Vagina (tissue), 2 donors: ENCODE measurements at regions not wholly inside any gene's neighbourhood (a gene's known extent, or its start where the extent isn't known, plus 50 kb on each side); places are given as distances from the start of the nearest gene placed in this dataset.
A peak's percentile ranks its signal among the peaks of the same experiment; 100 is the strongest.

Experiments
- CTCF ChIP-seq, 3 experiments: fragments of 450-650 bp in 2 of 3; fragments of 200-600 bp in 1 of 3; sonication (generic) in 1 of 3; IDR thresholded peaks; one replicate each; pipeline ENCODE4 v1.5.1; 2017 to 2019; ENCODE audit warnings: antibody characterized with exemption in 3 of 3, mild to moderate bottlenecking in 2 of 3, moderate library complexity in 2 of 3
- POLR2A ChIP-seq, 2 donors: fragments of 450-650 bp; IDR thresholded peaks; one replicate each; pipeline ENCODE4 v1.6.1; 2017; ENCODE audit warnings: antibody characterized with exemption in 2 of 2, mild to moderate bottlenecking in 2 of 2, moderate library complexity in 2 of 2
- POLR2AphosphoS5 ChIP-seq, 2 donors: sonication (generic); formaldehyde crosslinking; IDR thresholded peaks; one replicate each; pipeline ENCODE4 v1.9.0; 2017; ENCODE audit warnings: antibody characterized with exemption in 2 of 2, mild to moderate bottlenecking in 2 of 2, low read depth in 1 of 2; ENCODE audit not compliant: insufficient read depth in 1 of 2

GRCh38 chr6:7050872-7051779 is 56.6 kb upstream of the RREB1 start:
- TF ChIP-seq CTCF (IDR thresholded peaks at IDR 0.05) (no peak), POLR2A (IDR thresholded peaks at IDR 0.05) (no peak), POLR2AphosphoS5 (IDR thresholded peaks at IDR 0.05; ENCODE audit: insufficient read depth in 1 of 2, low read depth in 1 of 2) (peak; percentile 56 to 67)
